Caco-2 (cell line): ENCODE measurements at regions not wholly inside any gene's neighbourhood (a gene's known extent, or its start where the extent isn't known, plus 50 kb on each side); places are given as distances from the start of the nearest gene placed in this dataset.
A peak's percentile ranks its signal among the peaks of the same experiment; 100 is the strongest.

Source experiments
- BruUV-seq: library from RNA; stranded (reverse); fragments of 400-500 nt; replicated peaks from 2 replicates; lab custom pipeline; 2021; lab: Mats Ljungman, UMichigan
- CTCF ChIA-PET: fragments of 300-600 bp; sonication (Branson Sonifier 250); formaldehyde crosslinking; loops from one replicate; lab custom pipeline; 2022; ENCODE audit warnings: antibody characterized with exemption; lab: Charles Lee
- POLR2A ChIA-PET: fragments of 300-600 bp; sonication (Branson Sonifier 250); formaldehyde crosslinking; loops from one replicate; lab custom pipeline; 2022; ENCODE audit warnings: antibody characterized with exemption; lab: Charles Lee
- DNase-seq, 2 experiments: peaks; one replicate each; pipeline versions ENCODE4 v3.0.0 to v3.0.0-alpha.2; 2020 to 2022
- H3K27me3 ChIP-seq: replicated peaks from 2 replicates; pipeline ENCODE4 v1.6.0; 2011; ENCODE audit warnings: low read length; ENCODE audit not compliant: control insufficient read depth, insufficient read depth
- H3K36me3 ChIP-seq: 2 replicates; pipeline ENCODE4 v1.5.1; 2011; ENCODE audit warnings: low read length; ENCODE audit not compliant: control insufficient read depth, insufficient read depth
- H3K4me1 ChIP-seq: fragments of 250-450 bp; sonication (Bioruptor Pico); 2 replicates; pipeline ENCODE4 v1.5.1; 2020; ENCODE audit warnings: mild to moderate bottlenecking
- H3K4me3 ChIP-seq: 2 replicates; pipeline ENCODE4 v1.5.1; 2011; ENCODE audit warnings: low read depth, mild to moderate bottlenecking, control low read depth, low read length
- H3K9me3 ChIP-seq: fragments of 250-450 bp; sonication (Bioruptor Pico); 2 replicates; pipeline ENCODE4 v1.5.1; 2020; ENCODE audit warnings: mild to moderate bottlenecking, moderate library complexity
- H3K27ac Mint-ChIP-seq: one replicate; pipeline ENCODE4 v1.8.0; 2022; ENCODE audit warnings: mixed read lengths; ENCODE audit not compliant: unreplicated experiment
- H3K27me3 Mint-ChIP-seq: one replicate; pipeline ENCODE4 v1.8.0; 2022; ENCODE audit warnings: mixed read lengths; ENCODE audit not compliant: insufficient read depth, unreplicated experiment
- H3K36me3 Mint-ChIP-seq: one replicate; pipeline ENCODE4 v1.8.0; 2022; ENCODE audit warnings: mild to moderate bottlenecking, mixed read lengths; ENCODE audit not compliant: insufficient read depth, unreplicated experiment
- H3K4me1 Mint-ChIP-seq: one replicate; pipeline ENCODE4 v1.8.0; 2022; ENCODE audit warnings: low read depth, mixed read lengths; ENCODE audit not compliant: unreplicated experiment
- H3K4me3 Mint-ChIP-seq: one replicate; pipeline ENCODE4 v1.8.0; 2022; ENCODE audit warnings: mild to moderate bottlenecking, moderate library complexity, mixed read lengths; ENCODE audit not compliant: unreplicated experiment
- H3K9me3 Mint-ChIP-seq: one replicate; pipeline ENCODE4 v1.8.0; 2022; ENCODE audit warnings: mixed read lengths; ENCODE audit not compliant: unreplicated experiment
- intact Hi-C: fragments of 100-400 bp; cut with micrococcal nuclease; formaldehyde crosslinking; loops from one replicate; pipeline ENCODE4 v1.10.0; 2022; ENCODE audit not compliant: unreplicated experiment
- TF ChIP-seq, protein P1 (sequence below), 2 experiments: fragments of 200-600 bp in 1 of 2; IDR thresholded peaks; 1 replicate in 1 of 2; 2 replicates in 1 of 2; pipeline versions ENCODE4 v1.5.1 to v1.8.0; 2011 to 2022; ENCODE audit warnings: antibody characterized with exemption in 1 of 2, control low read depth in 1 of 2, inconsistent platforms in 1 of 2, low read depth in 1 of 2, low read length in 1 of 2, mild to moderate bottlenecking in 1 of 2, moderate library complexity in 1 of 2; ENCODE audit not compliant: insufficient read depth in 1 of 2, severe bottlenecking in 1 of 2, unreplicated experiment in 1 of 2

DNA sequence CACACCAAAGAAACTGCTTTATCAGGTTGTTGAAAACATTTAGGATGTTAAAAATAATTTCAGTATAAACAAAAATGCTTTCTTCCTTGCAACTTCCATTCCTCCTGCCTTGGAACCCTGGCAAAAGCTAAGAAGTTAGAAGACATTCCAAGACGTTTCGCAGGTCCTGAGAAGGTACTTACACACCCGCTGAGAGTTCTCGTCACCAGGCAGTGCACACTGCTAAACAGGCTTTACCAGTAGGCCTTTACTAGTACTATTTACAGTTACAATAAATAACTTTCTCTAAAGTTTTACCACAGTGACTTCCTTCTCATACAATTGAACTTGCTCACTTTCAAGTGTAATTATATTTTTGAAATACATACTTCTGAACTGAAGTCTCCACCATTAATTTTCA is 81.4 kb upstream of the RPS6KA2 start:
- BruUV-seq = no TSS peak
- POLR2A ChIA-PET = no interaction called here

GRCh38 chr6:166707045-166707444 is 80.0 kb upstream of the RPS6KA2 start:
- TF ChIP-seq, protein P1, sequence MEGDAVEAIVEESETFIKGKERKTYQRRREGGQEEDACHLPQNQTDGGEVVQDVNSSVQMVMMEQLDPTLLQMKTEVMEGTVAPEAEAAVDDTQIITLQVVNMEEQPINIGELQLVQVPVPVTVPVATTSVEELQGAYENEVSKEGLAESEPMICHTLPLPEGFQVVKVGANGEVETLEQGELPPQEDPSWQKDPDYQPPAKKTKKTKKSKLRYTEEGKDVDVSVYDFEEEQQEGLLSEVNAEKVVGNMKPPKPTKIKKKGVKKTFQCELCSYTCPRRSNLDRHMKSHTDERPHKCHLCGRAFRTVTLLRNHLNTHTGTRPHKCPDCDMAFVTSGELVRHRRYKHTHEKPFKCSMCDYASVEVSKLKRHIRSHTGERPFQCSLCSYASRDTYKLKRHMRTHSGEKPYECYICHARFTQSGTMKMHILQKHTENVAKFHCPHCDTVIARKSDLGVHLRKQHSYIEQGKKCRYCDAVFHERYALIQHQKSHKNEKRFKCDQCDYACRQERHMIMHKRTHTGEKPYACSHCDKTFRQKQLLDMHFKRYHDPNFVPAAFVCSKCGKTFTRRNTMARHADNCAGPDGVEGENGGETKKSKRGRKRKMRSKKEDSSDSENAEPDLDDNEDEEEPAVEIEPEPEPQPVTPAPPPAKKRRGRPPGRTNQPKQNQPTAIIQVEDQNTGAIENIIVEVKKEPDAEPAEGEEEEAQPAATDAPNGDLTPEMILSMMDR (IDR thresholded peaks at IDR 0.05; ENCODE audit: insufficient read depth in 1 of 2, low read depth in 1 of 2, low read length in 1 of 2, severe bottlenecking in 1 of 2, unreplicated experiment in 1 of 2) = peak; percentile 23 to 36
- ChIA-PET POLR2A (no interaction called here), CTCF (no interaction called here)
- intact Hi-C loops = no loop called here
- peaks cover 13% of the 10 kb centered on the region for H3K9me3 Mint-ChIP-seq
- no peak overlapping the region for H3K4me3 ChIP-seq
- H3K27me3 ChIP-seq = no peaks in the 10 kb centered on the region
- H3K4me1 ChIP-seq = no peaks in the 10 kb centered on the region
- no peak overlapping the region for H3K4me3 Mint-ChIP-seq
- peaks cover 10% of the 10 kb centered on the region for H3K27me3 Mint-ChIP-seq
- H3K36me3 Mint-ChIP-seq = no peaks in the 10 kb centered on the region
- H3K27ac Mint-ChIP-seq = no peak overlapping the region
- DNase-seq = peak in 1 of 2 experiments; percentile 37
- H3K36me3 ChIP-seq = no peaks in the 10 kb centered on the region
- H3K9me3 ChIP-seq = no peaks in the 10 kb centered on the region
- BruUV-seq = no TSS peak
- peaks cover 9% of the 10 kb centered on the region for H3K4me1 Mint-ChIP-seq

More for the DNA sequence above, 81.4 kb upstream of the RPS6KA2 start:
- H3K27me3 Mint-ChIP-seq = peaks cover 10% of the 10 kb centered on the region
- Histone ChIP-seq H3K36me3 (no peaks in the 10 kb centered on the region), H3K4me1 (no peaks in the 10 kb centered on the region), H3K4me3 (no peak overlapping the region), H3K9me3 (no peaks in the 10 kb centered on the region), H3K27me3 (no peaks in the 10 kb centered on the region)
- H3K36me3 Mint-ChIP-seq = no peaks in the 10 kb centered on the region
- CTCF ChIA-PET = no interaction called here
- peaks cover 9% of the 10 kb centered on the region for H3K4me1 Mint-ChIP-seq
- H3K4me3 Mint-ChIP-seq = no peak overlapping the region
- intact Hi-C loops = no loop called here
- peaks cover 13% of the 10 kb centered on the region for H3K9me3 Mint-ChIP-seq
- no peak overlapping the region for H3K27ac Mint-ChIP-seq
- no peak for DNase-seq
- TF ChIP-seq, protein P1 (IDR thresholded peaks at IDR 0.05; ENCODE audit: insufficient read depth in 1 of 2, low read depth in 1 of 2, low read length in 1 of 2, severe bottlenecking in 1 of 2, unreplicated experiment in 1 of 2) = no peak

DNA sequence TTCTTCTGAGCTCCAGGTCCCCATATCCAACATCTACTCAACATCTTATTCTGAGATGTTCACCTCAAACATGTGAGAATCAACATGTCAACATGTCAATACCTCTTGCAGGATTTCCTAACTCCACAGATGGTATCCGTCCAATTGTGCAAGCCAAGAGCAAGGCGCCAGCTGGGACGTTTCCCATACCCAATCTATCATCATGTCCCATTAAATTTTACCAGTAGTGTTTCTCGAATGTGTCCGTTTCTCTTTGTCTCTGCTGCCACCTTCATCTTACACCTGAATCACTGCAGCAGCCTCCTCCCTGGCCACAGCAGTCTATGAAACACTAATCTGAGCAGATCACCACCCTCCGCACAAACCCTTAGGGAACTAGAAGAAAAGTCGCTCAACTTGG is 78.0 kb upstream of the RPS6KA2 start:
- Histone ChIP-seq H3K4me1 (no peaks in the 10 kb centered on the region), H3K4me3 (no peak overlapping the region), H3K36me3 (no peaks in the 10 kb centered on the region), H3K9me3 (no peaks in the 10 kb centered on the region), H3K27me3 (no peaks in the 10 kb centered on the region)
- Mint-ChIP-seq H3K27ac (no peak overlapping the region), H3K4me1 (peaks cover 9% of the 10 kb centered on the region), H3K36me3 (no peaks in the 10 kb centered on the region), H3K27me3 (peaks cover 10% of the 10 kb centered on the region), H3K9me3 (no peaks in the 10 kb centered on the region), H3K4me3 (no peak overlapping the region)
- intact Hi-C loops = no loop called here
- no TSS peak for BruUV-seq
- TF ChIP-seq, protein P1 (IDR thresholded peaks at IDR 0.05; ENCODE audit: insufficient read depth in 1 of 2, low read depth in 1 of 2, low read length in 1 of 2, severe bottlenecking in 1 of 2, unreplicated experiment in 1 of 2) = no peak
- ChIA-PET CTCF (no interaction called here), POLR2A (no interaction called here)
- no peak for DNase-seq
